Esophagus squamous epithelium (tissue), 4 donors: ENCODE measurements at regions not wholly inside any gene's neighbourhood (a gene's known extent, or its start where the extent isn't known, plus 50 kb on each side); places are given as distances from the start of the nearest gene placed in this dataset.

Source experiments
- POLR2A ChIP-seq, 4 donors: fragments of 450-650 bp; IDR thresholded peaks; one replicate each; pipeline ENCODE4 v1.6.1; 2017; ENCODE audit warnings: antibody characterized with exemption in 4 of 4, mild to moderate bottlenecking in 4 of 4, moderate library complexity in 3 of 4
- TF ChIP-seq, protein P1 (sequence below), 6 experiments: fragments of 450-650 bp in 4 of 6; fragments of 200-600 bp in 2 of 6; sonication (generic) in 2 of 6; IDR thresholded peaks; one replicate each; pipeline ENCODE4 v1.5.1; 2016 to 2019; ENCODE audit warnings: antibody characterized with exemption in 6 of 6, mild to moderate bottlenecking in 4 of 6, moderate library complexity in 4 of 6

DNA sequence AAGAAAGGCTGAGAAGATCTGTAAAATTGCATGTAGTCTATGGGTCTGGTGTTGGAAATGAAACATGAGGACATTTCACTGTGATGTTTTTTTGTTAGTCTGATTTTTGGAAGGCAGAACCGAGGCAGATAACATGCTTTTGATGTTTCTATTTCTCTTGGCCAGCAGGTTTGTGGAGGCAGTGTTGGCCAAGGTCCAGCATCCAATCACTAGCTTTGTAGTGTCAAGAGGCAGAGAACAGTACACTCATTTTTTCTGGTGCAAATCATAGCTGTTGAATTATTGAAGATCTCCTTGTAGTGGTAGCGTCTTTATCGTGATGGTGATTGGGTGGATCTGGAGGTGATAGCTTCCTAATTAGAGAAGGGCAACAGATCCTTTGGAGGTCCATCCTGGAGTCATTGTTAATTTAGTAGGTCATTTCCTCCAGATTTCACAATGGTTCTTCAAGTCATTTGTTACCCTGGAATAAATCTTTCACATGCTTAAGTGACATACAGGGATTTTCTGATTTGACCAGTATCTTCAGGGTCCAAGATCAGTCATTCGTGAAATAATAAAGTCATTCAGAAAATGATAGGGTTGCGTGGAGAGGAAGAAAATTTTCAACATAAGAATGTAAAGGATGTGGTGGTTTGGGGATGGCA, 252.4 kb upstream of the CPNE8 start:
- TF ChIP-seq POLR2A (IDR thresholded peaks at IDR 0.05): no peak
- TF ChIP-seq, protein P1, sequence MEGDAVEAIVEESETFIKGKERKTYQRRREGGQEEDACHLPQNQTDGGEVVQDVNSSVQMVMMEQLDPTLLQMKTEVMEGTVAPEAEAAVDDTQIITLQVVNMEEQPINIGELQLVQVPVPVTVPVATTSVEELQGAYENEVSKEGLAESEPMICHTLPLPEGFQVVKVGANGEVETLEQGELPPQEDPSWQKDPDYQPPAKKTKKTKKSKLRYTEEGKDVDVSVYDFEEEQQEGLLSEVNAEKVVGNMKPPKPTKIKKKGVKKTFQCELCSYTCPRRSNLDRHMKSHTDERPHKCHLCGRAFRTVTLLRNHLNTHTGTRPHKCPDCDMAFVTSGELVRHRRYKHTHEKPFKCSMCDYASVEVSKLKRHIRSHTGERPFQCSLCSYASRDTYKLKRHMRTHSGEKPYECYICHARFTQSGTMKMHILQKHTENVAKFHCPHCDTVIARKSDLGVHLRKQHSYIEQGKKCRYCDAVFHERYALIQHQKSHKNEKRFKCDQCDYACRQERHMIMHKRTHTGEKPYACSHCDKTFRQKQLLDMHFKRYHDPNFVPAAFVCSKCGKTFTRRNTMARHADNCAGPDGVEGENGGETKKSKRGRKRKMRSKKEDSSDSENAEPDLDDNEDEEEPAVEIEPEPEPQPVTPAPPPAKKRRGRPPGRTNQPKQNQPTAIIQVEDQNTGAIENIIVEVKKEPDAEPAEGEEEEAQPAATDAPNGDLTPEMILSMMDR (IDR thresholded peaks at IDR 0.05): no peak
